Activated CD8-positive, alpha-beta memory T cell treated with anti-CD3 and anti-CD28 coated beads, Interleukin-2, amount 50 U/mL, for 1 hour (primary cell): ENCODE measurements at regions not wholly inside any gene's neighbourhood (a gene's known extent, or its start where the extent isn't known, plus 50 kb on each side); places are given as distances from the start of the nearest gene placed in this dataset.

ENCODE experiments used
- DNase-seq: peaks from one replicate; pipeline ENCODE4 v3.0.0-alpha.2; 2020; ENCODE audit errors: extremely low read depth

DNA sequence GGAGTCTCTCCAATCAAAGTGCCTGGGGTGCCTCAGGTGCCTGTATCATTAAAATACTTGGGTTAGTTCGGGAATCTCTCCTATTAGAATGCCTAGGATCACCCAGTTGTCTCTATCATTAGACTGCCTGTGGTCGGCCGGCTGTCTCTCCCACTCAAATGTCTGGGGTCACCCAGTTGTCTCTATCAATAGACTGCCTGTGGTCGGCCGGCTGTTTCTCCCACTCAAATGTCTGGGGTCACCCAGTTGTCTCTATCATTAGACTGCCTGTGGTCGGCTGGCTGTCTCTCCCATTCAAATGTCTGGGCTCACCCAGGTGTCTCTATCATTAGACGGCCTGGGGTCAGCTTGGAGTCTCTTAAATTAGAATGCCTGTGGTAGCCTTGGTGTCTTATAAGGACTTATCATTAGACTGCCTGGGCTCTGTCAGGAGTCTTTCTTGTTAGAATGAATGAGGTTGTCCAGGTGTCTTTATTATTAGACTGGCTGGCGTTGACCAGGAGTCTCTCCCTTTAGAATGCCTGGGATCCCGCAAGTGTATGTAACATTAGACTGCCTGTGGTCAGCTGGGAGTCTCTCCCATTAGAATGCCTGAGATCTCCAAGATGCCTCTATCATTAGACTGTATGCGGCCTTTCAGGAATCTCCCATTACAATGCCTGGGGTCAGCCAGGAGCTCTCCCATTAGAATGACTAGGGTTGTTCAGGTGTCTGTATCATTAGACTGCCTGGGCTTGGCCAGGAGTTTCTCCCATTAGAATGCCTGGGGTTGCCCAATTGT is 1555.5 kb downstream of the UQCRFS1 start:
- no peak for DNase-seq

DNA sequence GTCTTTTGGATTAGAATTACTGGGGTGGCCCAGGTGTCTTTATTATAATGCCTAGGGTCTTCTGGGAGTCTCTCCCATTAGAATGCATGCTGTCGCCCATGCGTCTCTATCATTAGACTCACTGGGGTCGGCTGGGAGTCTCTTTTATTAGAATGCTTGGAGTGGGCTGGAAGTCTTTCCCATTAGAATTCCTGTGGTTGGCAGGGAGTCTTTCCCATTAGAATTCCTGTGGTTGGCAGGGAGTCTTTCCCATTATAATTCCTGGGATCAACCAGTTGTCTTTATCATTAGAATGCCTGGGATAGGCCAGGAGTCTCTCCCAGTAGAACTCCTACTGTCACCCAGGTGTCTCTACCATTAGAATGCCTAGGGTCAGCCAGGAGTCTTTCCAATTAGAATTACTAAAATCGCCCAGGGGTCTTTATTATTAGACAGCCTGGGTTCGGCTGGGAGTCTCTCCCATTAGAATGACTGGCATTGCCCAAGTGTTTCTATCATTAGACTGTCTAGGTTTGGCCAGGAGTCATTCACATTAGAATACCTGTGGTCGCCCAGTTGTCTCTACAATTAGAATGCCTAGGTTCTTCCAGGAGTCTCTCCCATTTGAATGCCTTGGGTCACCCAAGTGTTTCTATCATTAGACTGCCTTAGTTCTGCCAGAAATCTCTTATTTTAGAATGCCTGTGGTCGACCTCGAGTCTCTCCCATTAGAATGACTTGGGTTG is 1558.5 kb downstream of the UQCRFS1 start:
- DNase-seq = no peak

DNA sequence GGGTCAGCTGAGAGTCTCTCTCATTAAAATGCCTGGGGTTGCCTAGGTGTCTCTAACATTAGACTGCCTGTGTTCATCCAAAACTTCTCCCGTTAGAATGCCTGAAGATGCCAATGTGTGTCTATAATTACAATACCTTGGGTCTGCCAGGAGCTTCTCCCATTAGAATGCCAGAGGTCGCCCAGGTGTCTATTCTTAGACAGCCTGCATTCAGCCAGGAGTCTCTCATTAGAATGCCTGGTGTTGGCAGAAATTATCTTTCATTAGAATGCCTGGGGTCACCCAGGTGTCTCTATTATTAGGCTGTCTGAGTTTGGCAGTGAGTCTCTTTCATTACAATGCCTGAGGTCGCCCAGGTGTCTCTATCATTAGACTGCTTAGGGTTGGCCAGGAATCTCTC is 1560.2 kb downstream of the UQCRFS1 start:
- no peak for DNase-seq

DNA sequence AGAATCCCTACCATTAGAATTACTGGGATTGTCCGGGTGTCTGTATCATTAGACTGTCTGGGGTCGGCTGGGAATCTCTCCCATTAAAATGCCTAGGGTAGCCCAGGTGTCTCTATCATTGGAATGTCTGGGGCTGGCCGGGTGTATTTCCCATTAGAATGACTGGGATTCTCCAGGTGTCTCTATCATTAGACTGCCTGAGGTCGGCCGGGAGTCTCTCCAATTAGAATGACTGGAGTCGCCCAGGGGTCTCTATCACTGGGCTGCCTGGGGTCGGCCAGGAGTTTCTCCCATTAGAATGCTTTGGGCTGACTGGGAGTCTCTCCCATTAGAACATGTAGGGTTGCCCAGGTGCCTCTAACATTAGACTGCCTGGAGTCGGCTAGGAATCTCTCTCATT is 1560.7 kb downstream of the UQCRFS1 start:
- DNase-seq = no peak

DNA sequence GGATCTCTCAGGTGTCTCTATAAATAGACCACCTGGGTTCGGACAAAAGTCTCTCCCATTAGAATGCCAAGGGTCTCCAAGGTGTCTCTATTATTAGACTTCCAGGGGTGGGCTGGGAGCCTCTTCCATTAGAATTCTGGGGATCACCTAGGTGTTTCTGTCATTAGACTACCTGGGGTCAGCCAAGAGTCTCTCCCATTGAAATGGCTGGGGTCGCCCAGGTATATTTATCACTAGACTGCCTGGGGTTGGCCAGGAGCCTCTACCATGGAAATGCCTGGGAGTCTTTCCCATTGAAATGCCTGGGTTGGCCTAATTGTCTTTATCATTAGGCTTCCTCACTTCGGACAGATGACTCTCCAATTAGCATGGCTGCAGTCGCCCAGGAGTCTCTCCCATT is 1565.5 kb downstream of the UQCRFS1 start:
- DNase-seq = no peak

DNA sequence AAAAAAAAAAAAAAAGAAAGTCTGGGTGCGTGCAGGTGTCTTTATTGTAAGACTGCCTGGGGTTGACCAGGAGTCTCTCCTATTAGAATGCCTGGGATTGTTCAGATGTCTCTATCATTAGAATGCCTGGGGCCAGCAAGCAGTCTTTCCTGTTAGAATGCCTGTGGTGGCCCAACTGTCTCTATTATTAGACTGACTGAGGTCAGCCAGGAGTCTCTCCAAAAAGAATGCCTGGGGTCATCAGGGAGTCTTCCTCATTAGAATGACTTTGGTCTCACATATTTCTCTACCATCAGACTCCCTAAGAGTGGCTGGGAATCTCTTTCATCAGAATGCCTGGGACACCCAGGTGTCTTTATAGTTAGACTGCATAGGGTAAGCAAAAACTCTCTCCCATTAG is 1577.5 kb downstream of the UQCRFS1 start:
- no peak for DNase-seq

DNA sequence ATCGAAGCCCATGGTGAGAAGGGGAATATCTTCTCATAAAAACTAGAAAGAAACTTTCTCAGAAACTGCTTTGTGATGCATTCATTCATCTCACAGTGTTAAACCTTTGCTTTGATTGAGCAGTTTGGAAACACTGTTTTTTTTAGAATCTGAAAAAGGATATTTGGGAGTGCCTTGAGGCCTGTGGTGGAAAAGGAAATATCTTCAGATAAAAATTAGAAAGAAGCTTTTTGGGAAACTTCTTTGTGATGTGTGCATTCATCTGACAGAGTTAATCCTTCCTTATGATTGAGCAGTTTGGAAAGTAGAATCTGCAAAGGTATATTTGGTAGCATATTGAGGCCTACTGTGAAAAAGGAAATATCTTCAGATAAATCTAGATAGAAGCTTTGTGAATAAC is 1594.9 kb downstream of the UQCRFS1 start:
- DNase-seq = no peak

DNA sequence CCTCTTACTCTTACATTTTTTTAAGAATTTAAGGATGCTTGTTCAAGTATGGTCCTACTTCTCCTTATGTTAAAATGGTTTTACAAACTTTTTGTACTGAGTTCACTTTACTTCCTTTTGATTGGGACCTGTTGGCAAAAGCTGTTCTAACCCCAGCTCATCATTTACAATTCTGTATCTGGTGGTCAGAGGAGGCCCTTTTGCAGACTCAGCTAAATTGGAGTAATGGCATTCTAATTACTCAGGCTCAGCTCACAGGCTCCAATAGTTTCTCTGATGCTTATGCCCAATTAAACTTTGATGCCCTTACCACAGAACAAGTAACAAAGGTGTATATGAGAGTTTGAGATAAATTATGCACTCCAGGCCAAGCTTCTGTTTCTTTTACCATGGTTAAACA is 1632.0 kb downstream of the UQCRFS1 start:
- no peak for DNase-seq
